Loucy (cell line): ENCODE measurements at regions not wholly inside any gene's neighbourhood (a gene's known extent, or its start where the extent isn't known, plus 50 kb on each side); places are given as distances from the start of the nearest gene placed in this dataset.

Experiments
- CTCF ChIP-seq: fragments of 200-600 bp; sonication (generic); conservative IDR thresholded peaks from 2 replicates; pipeline ENCODE4 v1.5.1; 2014; ENCODE audit warnings: mild to moderate bottlenecking, antibody characterized with exemption, low read length
- EZH2phosphoT487 ChIP-seq: fragments of 200-600 bp; IDR thresholded peaks from 2 replicates; pipeline ENCODE4 v1.6.1; 2018; ENCODE audit warnings: antibody characterized with exemption, mild to moderate bottlenecking, moderate library complexity, borderline replicate concordance

GRCh38 chr15:58243070-58243469, 104.9 kb downstream of the AQP9 start:
- TF ChIP-seq EZH2phosphoT487: no peak
- TF ChIP-seq CTCF: no peak
